ENCODE measurements at regions not wholly inside any gene's neighbourhood (a gene's known extent, or its start where the extent isn't known, plus 50 kb on each side); places are given as distances from the start of the nearest gene placed in this dataset.

DNA sequence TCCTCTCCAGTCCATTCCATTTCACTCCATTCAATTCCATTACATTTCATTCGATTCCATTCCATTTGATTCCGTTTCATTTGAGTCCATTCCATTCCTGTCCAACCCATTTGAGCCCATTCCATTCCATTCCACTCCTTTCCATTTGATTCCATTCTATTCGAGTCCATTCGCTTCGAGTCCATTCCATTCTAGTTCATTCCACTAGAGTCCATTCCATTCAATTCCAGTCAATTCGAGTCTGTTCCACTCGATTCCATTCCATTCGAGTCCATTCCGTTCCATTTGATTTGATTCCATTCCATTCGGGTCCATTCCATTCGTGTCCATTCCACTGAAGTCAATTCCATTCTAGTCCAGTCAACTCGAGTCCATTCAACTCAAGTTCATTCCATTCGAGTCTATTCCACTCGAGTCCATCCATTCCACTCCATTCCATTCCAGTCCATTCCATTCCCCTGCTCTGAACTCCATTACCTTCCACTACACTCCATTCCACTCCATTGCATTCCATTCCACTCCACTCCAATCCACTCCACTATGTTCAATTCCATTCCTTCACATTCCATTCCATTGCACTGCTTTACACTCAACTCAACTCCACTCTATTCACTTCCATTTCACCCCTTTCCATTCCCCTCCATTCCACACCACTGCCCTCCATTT, 2569.4 kb upstream of the TPTE start:
- H3K27me3 ChIP-seq (replicated peaks in 1 of 4; ENCODE audit: control insufficient read depth in 3 of 4, extremely low read depth in 1 of 4, insufficient read depth in 3 of 4, low read length in 3 of 4): no peaks in the 10 kb centered on the region
- TF ChIP-seq PHF8 (conservative IDR thresholded peaks at IDR 0.05; ENCODE audit: low read depth, low read length): no peak
- no peak for TF ChIP-seq NANOG (IDR thresholded peaks at IDR 0.05; ENCODE audit: insufficient read depth, low read depth, low read length, poor library complexity, severe bottlenecking)
- 0 out of 2 replicates have a peak, but pooled peaks have one; percentile 31 for TF ChIP-seq SUZ12 (IDR thresholded peaks at IDR 0.05; ENCODE audit: low read length)
- no peak for TF ChIP-seq BACH1 (IDR thresholded peaks at IDR 0.05; ENCODE audit: low read length)

More for the DNA sequence above, 2569.4 kb upstream of the TPTE start:
- no peak overlapping the region for H3K14ac ChIP-seq (ENCODE audit: insufficient read length)
- no peak overlapping the region for H3K23ac ChIP-seq (ENCODE audit: insufficient read length)
- peaks cover 2% of the 10 kb centered on the region; the same call in 1 of the 2 replicates for H3K79me1 ChIP-seq (ENCODE audit: low read depth, low read length)
- CTCF ChIA-PET (ENCODE audit: partially characterized antibody): no interaction called here
- H3K27ac ChIP-seq (ENCODE audit: low read depth, low read length): no peak overlapping the region
- peaks cover 0 to 4% of the 10 kb centered on the region in 2 experiments for H4K20me1 ChIP-seq (replicated peaks in 1 of 2; ENCODE audit: control insufficient read depth in 1 of 2, insufficient read depth in 2 of 2, low read length in 2 of 2)
- H4K8ac ChIP-seq (ENCODE audit: extremely low read depth, insufficient read depth, low read length): no peak overlapping the region
- H3K36me3 ChIP-seq (ENCODE audit: control insufficient read depth in 2 of 4, insufficient read depth in 4 of 4, low read length in 3 of 4): no peaks in the 10 kb centered on the region; a peak in 1 of 8 replicates
- H2AFZ ChIP-seq (ENCODE audit: low read length): no peak overlapping the region
- H2BK12ac ChIP-seq (ENCODE audit: low read depth, low read length): no peak overlapping the region
- H3K79me2 ChIP-seq (ENCODE audit: control insufficient read depth in 1 of 2, insufficient read depth in 2 of 2, low read length in 2 of 2): no peaks in the 10 kb centered on the region; a peak in 1 of 4 replicates
- no peak overlapping the region for H2AK5ac ChIP-seq (ENCODE audit: low read depth, low read length)
- no peak overlapping the region for H4K91ac ChIP-seq (replicated peaks; ENCODE audit: insufficient read length, low read length)
- no peak overlapping the region for H3K4me2 ChIP-seq (ENCODE audit: insufficient read depth in 1 of 2, low read depth in 2 of 2, low read length in 2 of 2)
- H3K23me2 ChIP-seq (ENCODE audit: low read depth, low read length): peaks cover 76% of the 10 kb centered on the region; the same call in 1 of the 2 replicates
- H3K4me1 ChIP-seq (replicated peaks in 1 of 4; ENCODE audit: control insufficient read depth in 3 of 4, insufficient read depth in 4 of 4, low read length in 3 of 4): no peaks in the 10 kb centered on the region
- WGBS, 2 experiments (ENCODE audit: extremely low coverage in 1 of 2, insufficient coverage in 1 of 2, insufficient read length in 1 of 2, insufficient replicate concordance in 2 of 2, low coverage in 1 of 2, low lambda C conversion rate in 2 of 2, missing lambda C conversion rate in 1 of 2): 80 to 100% methylated on average over 2 to 14 of the region's 14 CpGs
- H3K9ac ChIP-seq (replicated peaks in 1 of 4; ENCODE audit: extremely low read depth in 1 of 4, low read depth in 3 of 4, low read length in 3 of 4): no peak overlapping the region
- no peak overlapping the region for H4K5ac ChIP-seq (ENCODE audit: insufficient read length, low read depth, low read length)
- no peak overlapping the region for H3K4ac ChIP-seq (replicated peaks; ENCODE audit: insufficient read length, low read depth, low read length)
- H2BK5ac ChIP-seq (ENCODE audit: low read depth, low read length): no peak overlapping the region
- H3K4me3 ChIP-seq (ENCODE audit: extremely low read depth in 1 of 4, insufficient read depth in 2 of 4, low read depth in 3 of 4, low read length in 4 of 4): no peak overlapping the region
- no peak overlapping the region for H2BK120ac ChIP-seq (replicated peaks; ENCODE audit: low read depth, low read length)
- H3K18ac ChIP-seq (ENCODE audit: extremely low read depth, low read length): no peak overlapping the region
- no peak overlapping the region for H2BK20ac ChIP-seq (ENCODE audit: low read length)
- DNase-seq (ENCODE audit: low read depth in 1 of 2, low spot score in 2 of 2) (no peak), FAIRE-seq (no peak)
- no peak overlapping the region for H2BK15ac ChIP-seq (ENCODE audit: low read length)
- POLR2A ChIA-PET (ENCODE audit: partially characterized antibody): no interaction called here
- peaks cover 82 to 99% of the 10 kb centered on the region in 2 experiments for H3K9me3 ChIP-seq (ENCODE audit: insufficient read depth in 2 of 2, low read depth in 1 of 2, low read length in 1 of 2)
- no peak overlapping the region for H3K56ac ChIP-seq (replicated peaks; ENCODE audit: insufficient read length, low read depth, low read length)

Measured in H1 (cell line).